IPS DF 6.9 (cell line): ENCODE measurements at regions not wholly inside any gene's neighbourhood (a gene's known extent, or its start where the extent isn't known, plus 50 kb on each side); places are given as distances from the start of the nearest gene placed in this dataset.

Source experiments
- DNase-seq: peaks from one replicate; pipeline ENCODE4 v3.0.0-alpha.2; 2013; ENCODE audit warnings: low read depth, low spot score
- H3K27ac ChIP-seq: one replicate; pipeline ENCODE4 v1.5.1; 2013; ENCODE audit warnings: low read length, control low read depth
- H3K27me3 ChIP-seq: 2 replicates; pipeline ENCODE4 v1.6.1; 2013; ENCODE audit warnings: mild to moderate bottlenecking, low read length; ENCODE audit not compliant: control insufficient read depth, insufficient read depth
- H3K36me3 ChIP-seq: 2 replicates; pipeline ENCODE4 v1.6.1; 2013; ENCODE audit warnings: low read length; ENCODE audit not compliant: control insufficient read depth, insufficient read depth
- H3K4me1 ChIP-seq: 2 replicates; pipeline ENCODE4 v1.6.1; 2013; ENCODE audit warnings: low read length; ENCODE audit not compliant: control insufficient read depth, insufficient read depth
- H3K4me3 ChIP-seq: 2 replicates; pipeline ENCODE4 v1.5.1; 2013; ENCODE audit warnings: mild to moderate bottlenecking, low read length
- H3K9me3 ChIP-seq: 2 replicates; pipeline ENCODE4 v1.6.1; 2013; ENCODE audit warnings: low read length, inconsistent platforms; ENCODE audit not compliant: control insufficient read depth, insufficient read depth
- WGBS: extraction: QIAGEN DNeasy Blood & Tissue Kit; methylation state at CpG from one replicate; pipeline ENCODE4 v1.1.7; 2013; ENCODE audit warnings: mixed read lengths, missing lambda C conversion rate; ENCODE audit not compliant: insufficient read length, insufficient coverage; 5-methylcytosine and 5-hydroxymethylcytosine counted together

DNA sequence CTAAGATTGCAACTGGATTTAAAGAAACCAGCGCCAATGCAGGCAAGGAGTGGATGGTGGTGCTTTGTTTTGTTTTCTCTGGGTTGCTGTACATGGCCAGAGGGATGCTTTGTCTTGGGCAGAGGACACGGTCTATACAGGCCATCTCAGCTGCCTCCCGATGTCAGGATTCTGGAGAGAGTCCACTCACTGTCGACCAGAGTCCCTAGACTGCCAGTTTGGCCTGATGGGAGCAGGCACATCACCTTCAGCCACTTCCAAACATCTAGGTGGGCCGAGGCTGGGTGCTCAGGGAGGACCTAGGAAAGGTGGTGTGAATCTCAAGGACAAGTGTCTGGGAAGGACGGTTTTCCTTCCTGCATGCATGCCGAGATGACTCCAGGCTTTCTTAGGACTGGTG is 152.1 kb downstream of the BUB3 start:
- Histone ChIP-seq H3K27ac (no peak overlapping the region), H3K9me3 (no peaks in the 10 kb centered on the region), H3K36me3 (no peaks in the 10 kb centered on the region), H3K4me1 (no peaks in the 10 kb centered on the region), H3K27me3 (no peaks in the 10 kb centered on the region), H3K4me3 (no peak overlapping the region)
- DNase-seq, result no peak
- no CpG with 5 or more reads among the region's 7 CpGs for WGBS

DNA sequence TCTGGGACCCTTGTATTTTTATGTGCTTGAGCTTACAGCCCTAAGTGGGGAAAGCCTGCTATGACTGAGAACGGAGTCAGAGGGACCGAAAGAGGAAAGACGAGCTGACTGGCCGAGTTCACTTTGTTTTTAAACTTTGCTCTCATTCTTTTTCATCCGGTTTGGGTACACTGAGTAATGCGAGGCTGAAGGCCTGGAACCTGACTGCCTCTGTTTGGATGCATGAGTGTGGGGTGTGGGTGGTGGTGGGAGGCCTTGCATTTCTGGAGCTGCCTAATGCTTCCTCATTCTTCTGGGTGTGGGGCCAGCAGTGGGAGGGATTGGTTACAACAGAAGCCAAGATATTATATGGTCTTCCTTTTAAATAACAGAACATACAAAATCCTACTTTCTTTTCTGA is 155.5 kb downstream of the BUB3 start:
- no peaks in the 10 kb centered on the region for H3K36me3 ChIP-seq
- DNase-seq, result no peak
- no peak overlapping the region for H3K4me3 ChIP-seq
- H3K9me3 ChIP-seq, result no peaks in the 10 kb centered on the region
- no peaks in the 10 kb centered on the region for H3K4me1 ChIP-seq
- H3K27ac ChIP-seq, result no peak overlapping the region
- no CpG with 5 or more reads among the region's 6 CpGs for WGBS
- no peaks in the 10 kb centered on the region for H3K27me3 ChIP-seq

DNA sequence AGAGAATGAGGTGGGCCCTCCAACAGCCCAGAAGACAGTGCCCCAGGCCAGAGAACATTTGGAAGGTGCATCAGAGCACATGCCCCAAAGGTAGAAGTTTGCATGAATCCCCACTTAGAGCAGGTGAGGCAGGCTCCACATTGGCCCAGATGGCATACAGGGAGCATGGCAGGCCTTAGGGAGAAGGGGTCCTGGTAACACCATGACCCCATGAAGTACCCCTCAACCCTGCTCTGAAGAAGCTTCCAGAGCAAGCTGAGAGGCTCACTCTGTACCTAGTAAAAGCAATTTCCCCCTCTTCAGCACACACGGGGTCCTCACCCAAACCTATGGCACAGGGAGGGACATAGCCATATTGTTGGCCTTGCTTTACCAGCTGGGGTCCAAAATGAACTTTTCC is 162.6 kb downstream of the BUB3 start:
- Histone ChIP-seq H3K4me1 (no peaks in the 10 kb centered on the region), H3K4me3 (no peak overlapping the region), H3K9me3 (no peaks in the 10 kb centered on the region), H3K27ac (no peak overlapping the region), H3K36me3 (no peaks in the 10 kb centered on the region), H3K27me3 (no peaks in the 10 kb centered on the region)
- DNase-seq, result no peak
- WGBS, result no CpG with 5 or more reads among the region's 1 CpG

DNA sequence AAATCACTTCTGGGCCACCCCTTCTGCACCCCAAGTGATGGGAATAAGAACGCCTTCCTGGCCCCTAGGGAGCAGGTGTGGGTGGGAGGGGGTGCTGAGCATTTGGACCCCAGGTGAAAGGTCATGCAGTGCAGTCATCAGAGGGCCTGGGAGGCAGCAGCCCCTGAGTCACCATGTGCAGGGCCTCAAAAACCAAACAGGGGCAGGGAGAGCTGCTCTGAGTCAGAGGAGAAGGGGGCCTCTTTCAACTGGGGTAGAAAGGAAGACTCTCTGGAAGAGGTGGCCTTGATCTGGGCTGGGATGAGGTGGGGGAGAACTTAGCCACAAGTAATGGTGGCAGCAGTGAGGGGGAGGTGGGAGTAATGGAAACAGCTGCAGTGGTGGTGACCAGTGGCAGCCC is 164.3 kb downstream of the BUB3 start:
- DNase-seq, result no peak
- Histone ChIP-seq H3K27ac (no peak overlapping the region), H3K4me3 (no peak overlapping the region), H3K27me3 (no peaks in the 10 kb centered on the region), H3K4me1 (no peaks in the 10 kb centered on the region), H3K9me3 (no peaks in the 10 kb centered on the region), H3K36me3 (no peaks in the 10 kb centered on the region)
- WGBS, result no CpG with 5 or more reads among the region's 1 CpG

DNA sequence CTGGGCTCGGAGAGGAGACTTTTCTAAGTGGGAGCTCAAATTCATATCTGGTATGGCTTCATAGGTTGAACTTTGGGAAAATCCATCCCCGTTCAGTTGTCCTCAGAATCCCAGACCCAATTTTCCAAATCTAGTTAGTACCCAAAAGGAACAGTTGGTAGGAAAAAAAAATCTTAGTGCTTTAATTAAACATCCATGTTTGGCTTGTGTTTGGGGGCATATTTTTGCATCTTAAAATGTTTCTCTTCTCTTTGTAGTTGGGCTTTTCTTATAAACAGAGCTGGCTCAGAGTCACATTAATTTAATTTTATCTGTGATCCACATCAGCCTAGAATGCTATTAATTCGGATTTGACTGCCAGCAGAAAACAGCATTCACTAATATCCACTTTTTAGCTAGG is 165.9 kb downstream of the BUB3 start:
- Histone ChIP-seq H3K27me3 (no peaks in the 10 kb centered on the region), H3K9me3 (no peaks in the 10 kb centered on the region), H3K36me3 (no peaks in the 10 kb centered on the region), H3K4me1 (no peaks in the 10 kb centered on the region), H3K27ac (no peak overlapping the region), H3K4me3 (no peak overlapping the region)
- DNase-seq, result no peak
- no CpG with 5 or more reads among the region's 3 CpGs for WGBS

DNA sequence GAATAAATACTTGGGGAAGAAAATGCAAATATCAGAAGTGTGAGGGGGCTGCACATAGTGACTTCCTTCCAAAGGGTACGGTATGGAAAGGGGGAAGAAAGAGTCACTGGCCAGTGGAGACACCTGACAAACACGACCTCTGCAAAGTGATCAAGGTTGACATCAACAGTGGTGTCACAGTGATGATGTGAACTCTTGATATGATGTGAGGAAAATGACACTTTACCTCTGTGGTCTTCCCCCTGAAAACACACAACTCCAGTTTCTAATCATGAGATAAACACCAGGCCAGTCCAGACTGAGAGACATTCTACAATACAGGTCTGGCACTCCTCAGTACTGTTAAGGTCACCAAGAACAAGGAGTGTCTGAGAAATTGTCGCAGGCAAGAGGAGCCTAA is 169.7 kb downstream of the BUB3 start:
- no CpG with 5 or more reads among the region's 3 CpGs for WGBS
- Histone ChIP-seq H3K27ac (no peak overlapping the region), H3K36me3 (no peaks in the 10 kb centered on the region), H3K4me3 (no peak overlapping the region), H3K9me3 (no peaks in the 10 kb centered on the region), H3K27me3 (no peaks in the 10 kb centered on the region), H3K4me1 (no peaks in the 10 kb centered on the region)
- DNase-seq, result no peak

DNA sequence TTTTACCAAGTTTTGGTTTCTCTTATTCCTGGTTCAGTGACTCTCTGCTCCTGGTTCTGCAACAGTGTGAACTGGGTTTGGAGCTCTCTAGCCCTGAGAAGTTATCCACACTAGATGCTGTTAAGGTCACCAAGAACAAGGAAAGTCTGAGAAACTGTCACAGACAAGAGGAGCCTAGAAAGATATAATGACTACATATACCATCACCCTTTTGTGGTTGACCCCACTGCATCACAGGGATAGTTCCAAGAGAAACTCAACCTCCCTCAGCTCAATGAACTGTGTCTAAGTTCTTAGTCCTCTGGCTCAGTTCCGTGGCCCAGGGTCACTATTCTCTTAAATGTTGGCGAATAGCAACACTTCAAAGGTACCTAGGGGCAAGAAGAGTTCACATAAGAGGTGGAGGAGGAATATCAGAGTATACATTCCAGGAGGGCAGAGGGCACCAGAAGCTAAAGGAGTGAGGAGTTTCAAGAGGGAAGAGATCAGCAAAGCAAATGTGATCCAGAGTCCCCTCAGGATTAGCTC is 171.5 kb downstream of the BUB3 start:
- DNase-seq, result no peak
- no peaks in the 10 kb centered on the region for H3K4me1 ChIP-seq
- H3K27me3 ChIP-seq, result no peaks in the 10 kb centered on the region
- no peak overlapping the region for H3K4me3 ChIP-seq
- no peaks in the 10 kb centered on the region for H3K36me3 ChIP-seq
- H3K27ac ChIP-seq, result no peak overlapping the region
- no peaks in the 10 kb centered on the region for H3K9me3 ChIP-seq
- no CpG with 5 or more reads among the region's 2 CpGs for WGBS

DNA sequence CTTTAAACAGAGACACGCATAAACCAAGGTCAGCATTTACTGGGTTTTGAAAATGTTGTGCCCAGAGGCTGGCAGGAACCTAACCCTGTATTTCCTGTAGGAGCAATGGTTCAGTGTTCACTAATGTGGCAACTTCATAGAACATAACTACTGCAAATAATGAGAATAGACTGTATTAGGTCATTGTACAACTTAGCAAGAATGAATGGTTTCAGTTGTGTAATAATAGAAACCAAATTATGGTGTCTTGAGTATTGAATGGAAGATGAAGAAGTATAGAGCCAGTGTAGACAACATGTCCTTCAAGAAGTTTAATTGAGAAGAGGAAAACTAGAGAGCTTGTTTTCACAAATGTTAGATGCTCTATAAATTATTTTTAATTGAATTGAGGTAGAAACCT is 172.5 kb downstream of the BUB3 start:
- H3K4me1 ChIP-seq, result no peaks in the 10 kb centered on the region
- H3K36me3 ChIP-seq, result no peaks in the 10 kb centered on the region
- H3K27ac ChIP-seq, result no peak overlapping the region
- H3K9me3 ChIP-seq, result no peaks in the 10 kb centered on the region
- H3K27me3 ChIP-seq, result no peaks in the 10 kb centered on the region
- H3K4me3 ChIP-seq, result no peak overlapping the region
- WGBS, result no CpG with 5 or more reads among the region's 1 CpG
- no peak for DNase-seq

DNA sequence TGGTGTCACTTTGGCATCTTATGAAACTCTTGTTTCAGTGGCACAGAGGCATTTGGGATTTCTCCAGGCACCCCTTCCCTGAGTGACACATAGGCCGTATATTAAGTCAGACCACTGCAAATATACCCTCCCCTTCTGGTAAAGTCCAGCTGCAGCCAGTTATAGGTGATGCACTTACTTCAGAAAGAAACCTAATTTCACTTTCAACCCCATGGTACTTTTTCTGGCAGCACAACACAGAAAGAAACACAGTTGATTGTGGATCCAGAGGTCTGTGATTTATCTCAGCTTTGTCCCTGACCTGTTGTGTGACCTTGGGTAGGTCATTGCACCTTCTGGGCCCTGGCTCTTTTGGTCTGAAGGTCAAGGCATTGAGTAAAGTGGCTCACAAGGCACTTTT is 173.2 kb downstream of the BUB3 start:
- Histone ChIP-seq H3K36me3 (no peaks in the 10 kb centered on the region), H3K27ac (no peak overlapping the region), H3K9me3 (no peaks in the 10 kb centered on the region), H3K4me1 (no peaks in the 10 kb centered on the region), H3K27me3 (no peaks in the 10 kb centered on the region), H3K4me3 (no peak overlapping the region)
- WGBS, result no CpG with 5 or more reads among the region's 1 CpG
- no peak for DNase-seq

DNA sequence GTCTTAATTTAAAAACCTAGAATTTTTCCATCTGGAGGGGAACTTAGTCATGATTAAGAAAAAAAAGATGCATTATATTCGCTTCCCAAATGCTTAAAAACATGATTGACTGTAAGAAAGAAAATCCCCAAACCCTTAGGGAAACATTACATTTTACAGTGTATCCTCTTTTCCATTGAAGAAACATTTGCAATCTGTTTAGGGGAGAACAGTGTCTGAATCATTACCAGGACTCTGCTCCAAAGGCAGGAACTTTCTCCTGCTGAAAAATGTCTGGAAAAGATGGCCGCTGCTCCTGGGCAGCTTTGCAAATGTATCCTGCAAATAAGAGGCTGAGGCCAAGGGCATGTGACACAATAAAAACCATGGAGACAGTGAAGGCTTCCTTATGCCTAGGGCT is 173.7 kb downstream of the BUB3 start:
- H3K27ac ChIP-seq, result no peak overlapping the region
- H3K36me3 ChIP-seq, result no peaks in the 10 kb centered on the region
- no peak overlapping the region for H3K4me3 ChIP-seq
- H3K9me3 ChIP-seq, result no peaks in the 10 kb centered on the region
- H3K4me1 ChIP-seq, result no peaks in the 10 kb centered on the region
- no peak for DNase-seq
- no peaks in the 10 kb centered on the region for H3K27me3 ChIP-seq
- no CpG with 5 or more reads among the region's 2 CpGs for WGBS

DNA sequence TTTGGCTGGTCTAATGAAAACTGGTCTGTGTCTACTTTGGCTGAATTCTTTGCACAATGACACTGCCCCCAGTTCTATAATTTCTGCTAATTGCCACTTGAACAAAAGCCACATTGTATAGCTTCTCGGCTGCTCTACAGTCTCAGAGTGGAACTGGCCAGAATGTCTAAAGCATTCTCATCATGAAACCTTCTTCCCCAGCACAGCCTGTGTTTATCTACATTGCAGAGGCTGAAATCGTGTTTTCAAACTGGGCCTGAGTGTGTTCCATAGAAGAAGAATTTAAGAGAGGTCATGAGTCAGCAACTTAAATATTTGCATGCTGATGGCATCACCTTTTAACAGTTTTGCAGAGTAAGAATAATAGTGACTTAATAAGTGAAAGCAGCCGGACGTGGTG is 177.2 kb downstream of the BUB3 start:
- no CpG with 5 or more reads among the region's 4 CpGs for WGBS
- no peaks in the 10 kb centered on the region for H3K27me3 ChIP-seq
- no peaks in the 10 kb centered on the region for H3K36me3 ChIP-seq
- no peak for DNase-seq
- H3K4me3 ChIP-seq, result no peak overlapping the region
- no peaks in the 10 kb centered on the region for H3K9me3 ChIP-seq
- no peaks in the 10 kb centered on the region for H3K4me1 ChIP-seq
- H3K27ac ChIP-seq, result no peak overlapping the region
